H1 (cell line): ENCODE measurements at regions not wholly inside any gene's neighbourhood (a gene's known extent, or its start where the extent isn't known, plus 50 kb on each side); places are given as distances from the start of the nearest gene placed in this dataset.
A peak's percentile ranks its signal among the peaks of the same experiment; 100 is the strongest.

Experiments
- HDAC6 ChIP-seq: IDR thresholded peaks from one replicate; pipeline ENCODE4 v1.7.1; 2012; ENCODE audit warnings: low read depth, mild to moderate bottlenecking, inconsistent platforms, low read length, moderate library complexity
- SIX5 ChIP-seq: IDR thresholded peaks from 2 replicates; pipeline ENCODE4 v1.6.1; 2011; ENCODE audit warnings: mild to moderate bottlenecking, low read depth, low read length
- TAF1 ChIP-seq: IDR thresholded peaks from 2 replicates; pipeline ENCODE4 v1.6.1; 2011; ENCODE audit warnings: mild to moderate bottlenecking, low read depth, low read length
- TF ChIP-seq, protein P1 (sequence below): fragments of 300-600 bp; sonication (generic); IDR thresholded peaks from 2 replicates; pipeline ENCODE4 v1.7.1; 2012; ENCODE audit warnings: low read length, moderate library complexity, mild to moderate bottlenecking, inconsistent platforms; ENCODE audit not compliant: insufficient replicate concordance
- TF ChIP-seq, protein P2 (sequence below): IDR thresholded peaks from 2 replicates; pipeline ENCODE4 v1.6.1; 2012; ENCODE audit warnings: inconsistent platforms
- TF ChIP-seq, protein P3 (sequence below): IDR thresholded peaks from 2 replicates; pipeline ENCODE4 v1.6.1; 2012; ENCODE audit warnings: inconsistent platforms

DNA sequence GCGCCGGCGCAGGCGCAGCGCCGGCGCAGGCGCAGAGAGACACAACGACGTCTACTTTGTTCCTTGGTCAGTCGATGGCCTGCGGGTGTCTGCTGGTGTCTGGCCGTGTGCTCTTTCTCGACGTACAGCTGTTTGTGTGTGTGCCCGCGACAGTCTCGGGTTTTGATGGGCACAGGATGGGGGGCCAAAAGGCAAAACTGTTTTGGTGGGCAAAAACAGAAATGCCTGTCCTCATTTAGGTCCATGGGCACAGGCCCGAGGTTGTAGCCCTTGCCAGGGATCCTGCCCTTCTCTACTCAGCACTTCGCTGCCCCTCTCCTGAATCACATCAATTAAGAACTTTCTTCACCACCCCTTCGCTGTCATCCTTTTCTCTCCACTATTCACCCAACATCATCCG lies 184.8 kb upstream of the CHL1 start (continued):
- TF ChIP-seq, protein P1, sequence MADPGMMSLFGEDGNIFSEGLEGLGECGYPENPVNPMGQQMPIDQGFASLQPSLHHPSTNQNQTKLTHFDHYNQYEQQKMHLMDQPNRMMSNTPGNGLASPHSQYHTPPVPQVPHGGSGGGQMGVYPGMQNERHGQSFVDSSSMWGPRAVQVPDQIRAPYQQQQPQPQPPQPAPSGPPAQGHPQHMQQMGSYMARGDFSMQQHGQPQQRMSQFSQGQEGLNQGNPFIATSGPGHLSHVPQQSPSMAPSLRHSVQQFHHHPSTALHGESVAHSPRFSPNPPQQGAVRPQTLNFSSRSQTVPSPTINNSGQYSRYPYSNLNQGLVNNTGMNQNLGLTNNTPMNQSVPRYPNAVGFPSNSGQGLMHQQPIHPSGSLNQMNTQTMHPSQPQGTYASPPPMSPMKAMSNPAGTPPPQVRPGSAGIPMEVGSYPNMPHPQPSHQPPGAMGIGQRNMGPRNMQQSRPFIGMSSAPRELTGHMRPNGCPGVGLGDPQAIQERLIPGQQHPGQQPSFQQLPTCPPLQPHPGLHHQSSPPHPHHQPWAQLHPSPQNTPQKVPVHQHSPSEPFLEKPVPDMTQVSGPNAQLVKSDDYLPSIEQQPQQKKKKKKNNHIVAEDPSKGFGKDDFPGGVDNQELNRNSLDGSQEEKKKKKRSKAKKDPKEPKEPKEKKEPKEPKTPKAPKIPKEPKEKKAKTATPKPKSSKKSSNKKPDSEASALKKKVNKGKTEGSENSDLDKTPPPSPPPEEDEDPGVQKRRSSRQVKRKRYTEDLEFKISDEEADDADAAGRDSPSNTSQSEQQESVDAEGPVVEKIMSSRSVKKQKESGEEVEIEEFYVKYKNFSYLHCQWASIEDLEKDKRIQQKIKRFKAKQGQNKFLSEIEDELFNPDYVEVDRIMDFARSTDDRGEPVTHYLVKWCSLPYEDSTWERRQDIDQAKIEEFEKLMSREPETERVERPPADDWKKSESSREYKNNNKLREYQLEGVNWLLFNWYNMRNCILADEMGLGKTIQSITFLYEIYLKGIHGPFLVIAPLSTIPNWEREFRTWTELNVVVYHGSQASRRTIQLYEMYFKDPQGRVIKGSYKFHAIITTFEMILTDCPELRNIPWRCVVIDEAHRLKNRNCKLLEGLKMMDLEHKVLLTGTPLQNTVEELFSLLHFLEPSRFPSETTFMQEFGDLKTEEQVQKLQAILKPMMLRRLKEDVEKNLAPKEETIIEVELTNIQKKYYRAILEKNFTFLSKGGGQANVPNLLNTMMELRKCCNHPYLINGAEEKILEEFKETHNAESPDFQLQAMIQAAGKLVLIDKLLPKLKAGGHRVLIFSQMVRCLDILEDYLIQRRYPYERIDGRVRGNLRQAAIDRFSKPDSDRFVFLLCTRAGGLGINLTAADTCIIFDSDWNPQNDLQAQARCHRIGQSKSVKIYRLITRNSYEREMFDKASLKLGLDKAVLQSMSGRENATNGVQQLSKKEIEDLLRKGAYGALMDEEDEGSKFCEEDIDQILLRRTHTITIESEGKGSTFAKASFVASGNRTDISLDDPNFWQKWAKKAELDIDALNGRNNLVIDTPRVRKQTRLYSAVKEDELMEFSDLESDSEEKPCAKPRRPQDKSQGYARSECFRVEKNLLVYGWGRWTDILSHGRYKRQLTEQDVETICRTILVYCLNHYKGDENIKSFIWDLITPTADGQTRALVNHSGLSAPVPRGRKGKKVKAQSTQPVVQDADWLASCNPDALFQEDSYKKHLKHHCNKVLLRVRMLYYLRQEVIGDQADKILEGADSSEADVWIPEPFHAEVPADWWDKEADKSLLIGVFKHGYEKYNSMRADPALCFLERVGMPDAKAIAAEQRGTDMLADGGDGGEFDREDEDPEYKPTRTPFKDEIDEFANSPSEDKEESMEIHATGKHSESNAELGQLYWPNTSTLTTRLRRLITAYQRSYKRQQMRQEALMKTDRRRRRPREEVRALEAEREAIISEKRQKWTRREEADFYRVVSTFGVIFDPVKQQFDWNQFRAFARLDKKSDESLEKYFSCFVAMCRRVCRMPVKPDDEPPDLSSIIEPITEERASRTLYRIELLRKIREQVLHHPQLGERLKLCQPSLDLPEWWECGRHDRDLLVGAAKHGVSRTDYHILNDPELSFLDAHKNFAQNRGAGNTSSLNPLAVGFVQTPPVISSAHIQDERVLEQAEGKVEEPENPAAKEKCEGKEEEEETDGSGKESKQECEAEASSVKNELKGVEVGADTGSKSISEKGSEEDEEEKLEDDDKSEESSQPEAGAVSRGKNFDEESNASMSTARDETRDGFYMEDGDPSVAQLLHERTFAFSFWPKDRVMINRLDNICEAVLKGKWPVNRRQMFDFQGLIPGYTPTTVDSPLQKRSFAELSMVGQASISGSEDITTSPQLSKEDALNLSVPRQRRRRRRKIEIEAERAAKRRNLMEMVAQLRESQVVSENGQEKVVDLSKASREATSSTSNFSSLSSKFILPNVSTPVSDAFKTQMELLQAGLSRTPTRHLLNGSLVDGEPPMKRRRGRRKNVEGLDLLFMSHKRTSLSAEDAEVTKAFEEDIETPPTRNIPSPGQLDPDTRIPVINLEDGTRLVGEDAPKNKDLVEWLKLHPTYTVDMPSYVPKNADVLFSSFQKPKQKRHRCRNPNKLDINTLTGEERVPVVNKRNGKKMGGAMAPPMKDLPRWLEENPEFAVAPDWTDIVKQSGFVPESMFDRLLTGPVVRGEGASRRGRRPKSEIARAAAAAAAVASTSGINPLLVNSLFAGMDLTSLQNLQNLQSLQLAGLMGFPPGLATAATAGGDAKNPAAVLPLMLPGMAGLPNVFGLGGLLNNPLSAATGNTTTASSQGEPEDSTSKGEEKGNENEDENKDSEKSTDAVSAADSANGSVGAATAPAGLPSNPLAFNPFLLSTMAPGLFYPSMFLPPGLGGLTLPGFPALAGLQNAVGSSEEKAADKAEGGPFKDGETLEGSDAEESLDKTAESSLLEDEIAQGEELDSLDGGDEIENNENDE = no peak
- TF ChIP-seq, protein P2, sequence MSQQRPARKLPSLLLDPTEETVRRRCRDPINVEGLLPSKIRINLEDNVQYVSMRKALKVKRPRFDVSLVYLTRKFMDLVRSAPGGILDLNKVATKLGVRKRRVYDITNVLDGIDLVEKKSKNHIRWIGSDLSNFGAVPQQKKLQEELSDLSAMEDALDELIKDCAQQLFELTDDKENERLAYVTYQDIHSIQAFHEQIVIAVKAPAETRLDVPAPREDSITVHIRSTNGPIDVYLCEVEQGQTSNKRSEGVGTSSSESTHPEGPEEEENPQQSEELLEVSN = 0 out of 2 replicates have a peak, but pooled peaks have one; percentile 27
- TF ChIP-seq, protein P3, sequence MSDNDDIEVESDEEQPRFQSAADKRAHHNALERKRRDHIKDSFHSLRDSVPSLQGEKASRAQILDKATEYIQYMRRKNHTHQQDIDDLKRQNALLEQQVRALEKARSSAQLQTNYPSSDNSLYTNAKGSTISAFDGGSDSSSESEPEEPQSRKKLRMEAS = peak; percentile 47; the same call in 1 of the 2 replicates
- no peak for TF ChIP-seq HDAC6
- TF ChIP-seq TAF1 = 0 out of 2 replicates have a peak, but pooled peaks have one; percentile 35
- no peak for TF ChIP-seq SIX5
- TF ChIP-seq, all 59 proteins: peak for 3
